IMR-90 (cell line): ENCODE measurements at regions not wholly inside any gene's neighbourhood (a gene's known extent, or its start where the extent isn't known, plus 50 kb on each side); places are given as distances from the start of the nearest gene placed in this dataset.
A peak's percentile ranks its signal among the peaks of the same experiment; 100 is the strongest.

Experiments used
- ATAC-seq: fragments of 200-7000 bp; cut with Tn5 transposase; 2 replicates; pipeline ENCODE4 v1.9.1; 2020; ENCODE audit warnings: low read depth, mild to moderate bottlenecking, moderate library complexity
- BruUV-seq: library from RNA; stranded (reverse); fragments of 400-500 nt; replicated peaks from 2 replicates; lab custom pipeline; 2021; lab: Mats Ljungman, UMichigan
- CTCF ChIA-PET: fragments of 300-600 bp; formaldehyde crosslinking; extraction: SDS; loops from one replicate; lab custom pipeline; 2021; ENCODE audit warnings: antibody characterized with exemption; lab: Yijun Ruan, JAX
- POLR2A ChIA-PET: fragments of 300-600 bp; sonication (Branson Sonifier 250); formaldehyde crosslinking; loops from one replicate; lab custom pipeline; 2022; ENCODE audit warnings: antibody characterized with exemption; ENCODE audit not compliant: unreplicated experiment; lab: Charles Lee
- DNase-seq: peaks from one replicate; pipeline ENCODE4 v3.0.0; 2013
- H2AFZ ChIP-seq: replicated peaks from 2 replicates; pipeline ENCODE3; 2013; ENCODE audit warnings: low read length, mild to moderate bottlenecking; ENCODE audit not compliant: poor library complexity
- H2AK5ac ChIP-seq: 2 replicates; pipeline ENCODE4 v1.6.1; 2013; ENCODE audit warnings: low read depth, low read length, inconsistent platforms
- H2AK9ac ChIP-seq: replicated peaks from 2 replicates; pipeline ENCODE3; 2013; ENCODE audit warnings: mild to moderate bottlenecking, low read depth, low read length, moderate library complexity; ENCODE audit not compliant: poor library complexity
- H2BK120ac ChIP-seq: 2 replicates; pipeline ENCODE4 v1.6.1; 2013; ENCODE audit warnings: low read depth, low read length, inconsistent platforms
- H2BK15ac ChIP-seq: 3 replicates; pipeline ENCODE4 v1.6.1; 2013; ENCODE audit warnings: low read depth, low read length, inconsistent platforms
- H2BK20ac ChIP-seq: 2 replicates; pipeline ENCODE4 v1.6.1; 2013; ENCODE audit warnings: low read depth, mild to moderate bottlenecking, inconsistent platforms, low read length, moderate library complexity
- H2BK5ac ChIP-seq: 2 replicates; pipeline ENCODE4 v1.6.1; 2013; ENCODE audit warnings: mild to moderate bottlenecking, low read depth, low read length, inconsistent platforms; ENCODE audit not compliant: poor library complexity, severe bottlenecking
- H3K14ac ChIP-seq: replicated peaks from 2 replicates; pipeline ENCODE4 v1.6.1; 2013; ENCODE audit warnings: low read depth, low read length, inconsistent platforms
- H3K18ac ChIP-seq: 2 replicates; pipeline ENCODE4 v1.6.1; 2013; ENCODE audit warnings: low read depth, low read length, control low read depth
- H3K23ac ChIP-seq: 2 replicates; pipeline ENCODE4 v1.6.1; 2013; ENCODE audit warnings: low read depth, low read length, inconsistent platforms
- H3K27ac ChIP-seq: 2 replicates; pipeline ENCODE4 v1.5.1; 2013; ENCODE audit warnings: mild to moderate bottlenecking, control low read depth, low read length; ENCODE audit not compliant: insufficient read depth
- H3K27me3 ChIP-seq: 2 replicates; pipeline ENCODE4 v1.6.1; 2013; ENCODE audit warnings: low read length; ENCODE audit not compliant: control insufficient read depth, insufficient read depth
- H3K36me3 ChIP-seq: 2 replicates; pipeline ENCODE4 v1.6.1; 2013; ENCODE audit warnings: low read length, mixed read lengths; ENCODE audit not compliant: control insufficient read depth, insufficient read depth
- H3K4ac ChIP-seq: 2 replicates; pipeline ENCODE4 v1.6.1; 2013; ENCODE audit warnings: low read depth, low read length, inconsistent platforms
- H3K4me1 ChIP-seq: 2 replicates; pipeline ENCODE4 v1.6.1; 2013; ENCODE audit warnings: low read length, mixed read lengths; ENCODE audit not compliant: control insufficient read depth, insufficient read depth
- H3K4me2 ChIP-seq: 2 replicates; pipeline ENCODE4 v1.6.1; 2013; ENCODE audit warnings: low read depth, mild to moderate bottlenecking, control low read depth, low read length, moderate library complexity
- H3K4me3 ChIP-seq: 2 replicates; pipeline ENCODE4 v1.5.1; 2013; ENCODE audit warnings: low read depth, mild to moderate bottlenecking, control low read depth, low read length, moderate library complexity; ENCODE audit not compliant: insufficient read depth
- H3K56ac ChIP-seq: 2 replicates; pipeline ENCODE4 v1.6.1; 2013; ENCODE audit warnings: low read length, inconsistent platforms; ENCODE audit not compliant: insufficient read depth; ENCODE audit errors: extremely low read depth
- H3K79me1 ChIP-seq, 2 experiments: 2 replicates each; pipeline ENCODE4 v1.6.1; 2013; ENCODE audit warnings: low read length in 2 of 2, inconsistent platforms in 1 of 2, low read depth in 1 of 2
- H3K9ac ChIP-seq: 2 replicates; pipeline ENCODE4 v1.6.1; 2013; ENCODE audit warnings: low read depth, low read length, control low read depth
- H3K9me1 ChIP-seq: 2 replicates; pipeline ENCODE4 v1.6.1; 2013; ENCODE audit warnings: low read length, inconsistent platforms; ENCODE audit not compliant: insufficient read depth
- H3K9me3 ChIP-seq: 2 replicates; pipeline ENCODE4 v1.6.1; 2013; ENCODE audit warnings: low read length; ENCODE audit not compliant: control insufficient read depth, insufficient read depth
- H4K20me1 ChIP-seq: 2 replicates; pipeline ENCODE4 v1.6.1; 2013; ENCODE audit warnings: low read length, inconsistent platforms; ENCODE audit not compliant: insufficient read depth
- H4K5ac ChIP-seq: 2 replicates; pipeline ENCODE4 v1.6.1; 2013; ENCODE audit warnings: mild to moderate bottlenecking, low read depth, low read length, control low read depth
- H4K8ac ChIP-seq, 2 experiments: 2 replicates each; pipeline ENCODE4 v1.6.1; 2013; ENCODE audit warnings: low read depth in 2 of 2, low read length in 2 of 2, control low read depth in 1 of 2, inconsistent platforms in 1 of 2
- H4K91ac ChIP-seq: 2 replicates; pipeline ENCODE4 v1.6.1; 2013; ENCODE audit warnings: low read depth, low read length, inconsistent platforms; ENCODE audit not compliant: insufficient read depth
- CEBPB ChIP-seq: IDR thresholded peaks from 2 replicates; pipeline ENCODE4 v1.6.1; 2012; ENCODE audit warnings: low read depth, low read length, improper control_type of control experiment
- MAFK ChIP-seq: IDR thresholded peaks from 2 replicates; pipeline ENCODE4 v1.6.1; 2012; ENCODE audit warnings: low read depth, low read length, improper control_type of control experiment
- NFE2L2 ChIP-seq: fragments of 150-350 bp; IDR thresholded peaks from 2 replicates; pipeline ENCODE4 v1.6.1; 2016; ENCODE audit warnings: low read depth, mild to moderate bottlenecking, low read length
- POLR2A ChIP-seq: IDR thresholded peaks from 2 replicates; pipeline ENCODE4 v1.6.1; 2012; ENCODE audit warnings: mild to moderate bottlenecking, low read depth, low read length
- RAD21 ChIP-seq: IDR thresholded peaks from 2 replicates; pipeline ENCODE4 v1.6.1; 2012; ENCODE audit warnings: low read length, improper control_type of control experiment
- WGBS, 2 experiments: methylation state at CpG; one replicate each; pipeline versions ENCODE4 v1.1.5 to v1.1.7; 2013; ENCODE audit warnings: missing lambda C conversion rate in 2 of 2; ENCODE audit not compliant: insufficient read length in 1 of 2; ENCODE audit errors: extremely low coverage in 2 of 2; 5-methylcytosine and 5-hydroxymethylcytosine counted together
- dilution Hi-C: fragments of 300-500 bp; cut with HindIII; formaldehyde crosslinking; loops from one replicate; pipeline ENCODE4 v1.14.3; 2018; ENCODE audit warnings: low sequenced_read_pairs; ENCODE audit not compliant: unreplicated experiment
- in situ Hi-C: fragments of 300-500 bp; cut with MboI; formaldehyde crosslinking; loops from 3 replicates; pipeline ENCODE4 v1.14.3; 2019; ENCODE audit warnings: low sequenced_read_pairs, inconsistent platforms, mixed read lengths
- intact Hi-C: fragments of 100-400 bp; cut with micrococcal nuclease; formaldehyde crosslinking; loops from 2 replicates; pipeline ENCODE4 v1.10.0; 2022

DNA sequence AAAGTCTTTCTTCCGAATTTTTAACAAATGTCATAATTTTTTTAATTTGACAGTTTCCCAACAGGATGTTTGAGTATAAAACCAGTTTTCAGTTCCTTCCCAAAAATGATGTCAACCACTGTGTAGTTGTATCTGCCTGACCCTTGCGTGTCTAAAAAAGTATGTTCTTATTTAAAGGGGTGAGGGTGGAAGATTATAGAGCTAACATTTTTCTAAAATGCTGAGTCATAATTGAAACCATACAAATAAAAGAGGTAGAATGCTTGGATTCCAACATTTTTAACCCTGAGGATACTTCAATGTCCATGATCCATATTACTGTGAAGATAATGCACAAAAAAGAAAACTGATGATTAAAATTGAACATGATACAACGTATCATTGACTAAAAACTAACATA lies 1388.8 kb downstream of the UQCRFS1 start:
- BruUV-seq, result no TSS peak
- TF ChIP-seq MAFK, result peak; percentile 20; the same call in 1 of the 2 replicates
- TF ChIP-seq POLR2A, result no peak
- no peak for TF ChIP-seq RAD21
- peak; percentile 81 for TF ChIP-seq NFE2L2
- TF ChIP-seq CEBPB, result no peak
- no peak overlapping the region for H2BK20ac ChIP-seq
- H3K9me1 ChIP-seq, result no peaks in the 10 kb centered on the region
- no peak overlapping the region for H3K4me2 ChIP-seq
- no peak overlapping the region for H3K56ac ChIP-seq
- H3K27me3 ChIP-seq, result no peaks in the 10 kb centered on the region
- H3K4me1 ChIP-seq, result no peaks in the 10 kb centered on the region
- no peak overlapping the region for H2AFZ ChIP-seq
- H2AK9ac ChIP-seq, result no peak overlapping the region
- H2BK15ac ChIP-seq, result no peak overlapping the region
- no peak overlapping the region for H4K91ac ChIP-seq
- intact Hi-C loops (no loop called here), in situ Hi-C loops (no loop called here), dilution Hi-C loops (no loop called here)
- no peak for DNase-seq
- H3K23ac ChIP-seq, result no peak overlapping the region
- ChIA-PET CTCF (no interaction called here), POLR2A (no interaction called here)
- H3K14ac ChIP-seq, result no peak overlapping the region
- H2BK5ac ChIP-seq, result no peak overlapping the region
- no peak overlapping the region for H3K4ac ChIP-seq
- H3K4me3 ChIP-seq, result no peak overlapping the region
- H3K79me1 ChIP-seq, result no peaks in the 10 kb centered on the region
- no peak overlapping the region for H4K8ac ChIP-seq
- no peak overlapping the region for H3K18ac ChIP-seq
- no CpG with 5 or more reads among the region's 3 CpGs for WGBS, 2 experiments
- no peaks in the 10 kb centered on the region for H3K36me3 ChIP-seq
- H4K5ac ChIP-seq, result no peak overlapping the region
- H3K27ac ChIP-seq, result no peak overlapping the region
- no peak overlapping the region for H3K9ac ChIP-seq
- H4K20me1 ChIP-seq, result no peaks in the 10 kb centered on the region
- ATAC-seq, result no peak
- H3K9me3 ChIP-seq, result peaks cover 9% of the 10 kb centered on the region; the same call in 1 of the 2 replicates
- H2AK5ac ChIP-seq, result no peak overlapping the region
- no peak overlapping the region for H2BK120ac ChIP-seq
